VCaP (cell line): ENCODE measurements at regions not wholly inside any gene's neighbourhood (a gene's known extent, or its start where the extent isn't known, plus 50 kb on each side); places are given as distances from the start of the nearest gene placed in this dataset.
"Not testable (repeated sequence)": the region's sequence is repeated elsewhere in the genome, so short reads cannot be mapped to it uniquely, and the experiment has no call there.

ENCODE experiments used
- H3K27ac ChIP-seq: fragments of 450-650 bp; 2 replicates; pipeline ENCODE4 v1.5.1; 2017
- CTCF ChIP-seq: fragments of 450-650 bp; conservative IDR thresholded peaks from 2 replicates; pipeline ENCODE4 v1.5.1; 2017; ENCODE audit warnings: mild to moderate bottlenecking, moderate library complexity

GRCh38 chrX:1097328-1097727 is 115.1 kb downstream of the CRLF2 start:
- H3K27ac ChIP-seq, result no peak overlapping the region
- no peak for TF ChIP-seq CTCF

GRCh38 chrX:1094566-1095333 is 117.7 kb downstream of the CRLF2 start:
- no peak overlapping the region for H3K27ac ChIP-seq
- TF ChIP-seq CTCF, result no peak

GRCh38 chrX:1093586-1094421 is 118.6 kb downstream of the CRLF2 start:
- no peak overlapping the region for H3K27ac ChIP-seq
- no peak for TF ChIP-seq CTCF

GRCh38 chrX:1093121-1093520 is 119.3 kb downstream of the CRLF2 start:
- no peak overlapping the region for H3K27ac ChIP-seq
- no peak for TF ChIP-seq CTCF

GRCh38 chrX:1086444-1087409 is 125.7 kb downstream of the CRLF2 start:
- H3K27ac ChIP-seq, result no peak overlapping the region
- no peak for TF ChIP-seq CTCF

GRCh38 chrX:1085871-1086270 is 126.6 kb downstream of the CRLF2 start:
- H3K27ac ChIP-seq, result not testable (repeated sequence)

- H3K27ac ChIP-seq, result no peak overlapping the region
- no peak for TF ChIP-seq CTCF
These were observed 127.8 kb downstream of the CRLF2 start for GRCh38 chrX:1084689-1085088.
